Brain microvascular endothelial cell (primary cell): ENCODE measurements at regions not wholly inside any gene's neighbourhood (a gene's known extent, or its start where the extent isn't known, plus 50 kb on each side); places are given as distances from the start of the nearest gene placed in this dataset.
A peak's percentile ranks its signal among the peaks of the same experiment; 100 is the strongest.

Experiments used
- DNase-seq: peaks from one replicate; pipeline ENCODE4 v3.0.0-alpha.2; 2020
- H3K27ac ChIP-seq: fragments of 250-450 bp; sonication (Bioruptor Pico); 2 replicates; pipeline ENCODE4 v1.5.1; 2020; ENCODE audit warnings: mild to moderate bottlenecking, moderate library complexity
- H3K27me3 ChIP-seq: fragments of 250-450 bp; sonication (Bioruptor Pico); replicated peaks from 2 replicates; pipeline ENCODE4 v1.5.1; 2020; ENCODE audit warnings: mild to moderate bottlenecking
- H3K36me3 ChIP-seq: fragments of 250-450 bp; sonication (Bioruptor Pico); replicated peaks from 2 replicates; pipeline ENCODE4 v1.5.1; 2020; ENCODE audit warnings: mild to moderate bottlenecking
- H3K4me3 ChIP-seq: 2 replicates; pipeline ENCODE4 v1.5.1; 2011; ENCODE audit warnings: low read depth, mild to moderate bottlenecking, control low read depth, low read length, moderate library complexity
- in situ Hi-C: cut with HindIII; loops from 2 replicates; pipeline ENCODE4 v1.10.0; 2017; ENCODE audit warnings: low sequenced_read_pairs, low pct_ligation_motif_present
- TF ChIP-seq, protein P1 (sequence below): IDR thresholded peaks from 2 replicates; pipeline ENCODE4 v1.5.1; 2011; ENCODE audit warnings: low read depth, mild to moderate bottlenecking, moderate library complexity, low read length, control low read depth, inconsistent platforms; ENCODE audit errors: missing control alignments

DNA sequence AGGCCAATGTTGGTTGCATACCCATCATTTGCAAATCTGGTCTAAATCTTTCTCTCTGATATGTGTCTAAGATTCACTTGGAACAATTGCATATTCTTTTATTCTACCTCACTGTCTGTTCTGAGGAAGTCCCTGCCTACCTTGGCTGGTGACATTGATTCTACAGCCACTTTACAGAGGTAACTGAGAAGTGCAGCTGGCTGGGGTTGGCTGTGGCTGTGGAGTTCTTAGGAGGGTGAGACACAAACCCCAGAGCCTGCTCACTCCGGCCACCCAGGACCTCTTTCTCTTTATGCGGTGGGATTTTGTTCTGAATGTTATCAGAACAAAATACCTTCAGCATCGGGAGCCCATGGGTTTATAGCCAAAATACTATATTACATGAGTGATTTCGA is 54.5 kb upstream of the IRS2 start:
- TF ChIP-seq, protein P1, sequence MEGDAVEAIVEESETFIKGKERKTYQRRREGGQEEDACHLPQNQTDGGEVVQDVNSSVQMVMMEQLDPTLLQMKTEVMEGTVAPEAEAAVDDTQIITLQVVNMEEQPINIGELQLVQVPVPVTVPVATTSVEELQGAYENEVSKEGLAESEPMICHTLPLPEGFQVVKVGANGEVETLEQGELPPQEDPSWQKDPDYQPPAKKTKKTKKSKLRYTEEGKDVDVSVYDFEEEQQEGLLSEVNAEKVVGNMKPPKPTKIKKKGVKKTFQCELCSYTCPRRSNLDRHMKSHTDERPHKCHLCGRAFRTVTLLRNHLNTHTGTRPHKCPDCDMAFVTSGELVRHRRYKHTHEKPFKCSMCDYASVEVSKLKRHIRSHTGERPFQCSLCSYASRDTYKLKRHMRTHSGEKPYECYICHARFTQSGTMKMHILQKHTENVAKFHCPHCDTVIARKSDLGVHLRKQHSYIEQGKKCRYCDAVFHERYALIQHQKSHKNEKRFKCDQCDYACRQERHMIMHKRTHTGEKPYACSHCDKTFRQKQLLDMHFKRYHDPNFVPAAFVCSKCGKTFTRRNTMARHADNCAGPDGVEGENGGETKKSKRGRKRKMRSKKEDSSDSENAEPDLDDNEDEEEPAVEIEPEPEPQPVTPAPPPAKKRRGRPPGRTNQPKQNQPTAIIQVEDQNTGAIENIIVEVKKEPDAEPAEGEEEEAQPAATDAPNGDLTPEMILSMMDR = no peak
- Histone ChIP-seq H3K4me3 (no peak overlapping the region), H3K27me3 (no peaks in the 10 kb centered on the region), H3K36me3 (no peaks in the 10 kb centered on the region), H3K27ac (no peak overlapping the region)
- in situ Hi-C loops = no loop called here
- DNase-seq = no peak

DNA sequence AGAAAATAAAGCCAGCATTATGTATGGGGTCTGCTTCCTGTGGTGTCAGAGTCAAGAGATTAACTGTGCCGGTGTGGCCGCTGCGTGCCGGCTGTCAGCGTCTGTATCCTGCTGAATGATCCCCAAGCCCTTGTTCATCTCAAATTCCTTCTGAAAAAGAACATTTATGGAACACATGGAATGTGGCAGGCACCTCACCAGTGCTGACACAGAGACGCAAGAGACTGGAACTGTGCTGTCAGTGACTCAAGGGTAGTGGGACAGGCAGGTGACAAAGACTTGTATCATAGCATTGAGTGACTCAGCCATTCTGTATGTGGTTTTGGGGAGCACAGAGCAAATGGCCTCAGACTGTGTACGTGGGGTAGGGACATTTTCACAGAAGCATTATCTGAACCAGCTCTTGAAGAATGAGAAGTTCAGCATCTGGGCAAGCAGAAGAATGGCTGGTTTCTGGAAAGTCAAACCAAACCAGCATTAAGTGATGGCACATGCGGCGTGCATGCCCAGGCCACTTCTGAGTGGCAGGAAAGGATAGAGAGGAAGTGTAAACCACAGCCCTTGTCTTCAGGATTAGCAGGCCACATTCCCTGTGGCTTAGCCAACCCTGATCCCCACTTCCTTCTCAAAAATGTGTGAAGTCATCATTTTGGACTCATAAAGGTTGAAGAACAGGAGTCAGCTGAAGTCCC is 54.0 kb upstream of the IRS2 start:
- TF ChIP-seq, protein P1 = no peak
- in situ Hi-C loops = no loop called here
- H3K27me3 ChIP-seq = no peaks in the 10 kb centered on the region
- H3K4me3 ChIP-seq = no peak overlapping the region
- no peak overlapping the region for H3K27ac ChIP-seq
- DNase-seq = peak; percentile 52
- no peaks in the 10 kb centered on the region for H3K36me3 ChIP-seq

DNA sequence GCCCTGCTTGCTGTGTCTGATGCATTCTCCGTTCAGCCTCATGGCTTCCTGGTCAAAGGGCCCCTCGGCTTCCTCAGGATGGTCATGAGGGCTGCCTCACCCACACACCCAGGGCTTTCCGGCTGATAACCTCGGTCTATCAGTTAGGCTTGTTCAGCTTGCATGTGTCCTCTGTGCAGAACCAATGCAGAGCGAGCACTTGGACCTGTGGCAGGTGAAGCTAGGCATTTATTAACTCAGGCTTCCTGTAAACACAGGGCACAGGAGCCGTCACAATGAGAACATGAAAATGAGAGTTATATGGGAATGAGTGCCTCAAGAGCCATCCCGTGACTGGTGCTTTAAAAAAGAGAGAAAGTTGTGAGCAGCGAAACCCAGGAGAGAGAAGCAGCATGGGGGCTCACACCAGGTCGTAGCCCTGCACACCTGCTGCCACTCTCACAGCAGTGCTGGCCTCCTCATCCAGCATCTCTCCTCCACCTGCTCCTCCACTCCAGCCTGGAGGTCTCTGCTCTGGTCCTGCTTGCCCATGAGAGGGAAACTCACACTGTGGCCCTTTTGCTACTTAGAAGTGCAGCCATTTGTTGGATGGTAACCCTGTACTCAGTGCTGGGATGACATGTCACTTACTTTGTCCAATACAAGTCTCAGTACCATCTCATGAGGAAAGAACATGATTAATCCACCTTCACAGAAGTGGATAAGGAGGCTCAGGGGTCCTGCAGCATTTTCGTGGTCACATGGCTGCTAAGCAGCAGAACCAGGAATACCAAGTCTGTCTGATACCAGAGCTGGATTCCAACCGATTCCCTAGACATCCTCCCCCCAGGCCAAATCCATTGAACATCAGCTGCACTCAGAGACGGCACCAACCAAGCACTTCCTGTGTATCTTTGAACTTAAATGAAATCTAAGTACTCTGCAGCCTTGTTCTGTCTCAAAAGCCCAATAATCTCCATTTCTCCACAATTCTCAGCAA is 50.5 kb upstream of the IRS2 start:
- H3K36me3 ChIP-seq = no peaks in the 10 kb centered on the region
- H3K27me3 ChIP-seq = no peaks in the 10 kb centered on the region
- TF ChIP-seq, protein P1 = no peak
- H3K4me3 ChIP-seq = no peak overlapping the region
- in situ Hi-C loops = no loop called here
- no peak for DNase-seq
- no peak overlapping the region for H3K27ac ChIP-seq
